SH-SY5Y (cell line): ENCODE measurements at regions not wholly inside any gene's neighbourhood (a gene's known extent, or its start where the extent isn't known, plus 50 kb on each side); places are given as distances from the start of the nearest gene placed in this dataset.

Source experiments
- GATA2 ChIP-seq: IDR thresholded peaks from 2 replicates; pipeline ENCODE4 v1.6.1; 2011; ENCODE audit warnings: mild to moderate bottlenecking, low read depth, low read length
- GATA3 ChIP-seq: IDR thresholded peaks from 2 replicates; pipeline ENCODE4 v1.6.1; 2011; ENCODE audit warnings: low read depth, mild to moderate bottlenecking, low read length, moderate library complexity

DNA sequence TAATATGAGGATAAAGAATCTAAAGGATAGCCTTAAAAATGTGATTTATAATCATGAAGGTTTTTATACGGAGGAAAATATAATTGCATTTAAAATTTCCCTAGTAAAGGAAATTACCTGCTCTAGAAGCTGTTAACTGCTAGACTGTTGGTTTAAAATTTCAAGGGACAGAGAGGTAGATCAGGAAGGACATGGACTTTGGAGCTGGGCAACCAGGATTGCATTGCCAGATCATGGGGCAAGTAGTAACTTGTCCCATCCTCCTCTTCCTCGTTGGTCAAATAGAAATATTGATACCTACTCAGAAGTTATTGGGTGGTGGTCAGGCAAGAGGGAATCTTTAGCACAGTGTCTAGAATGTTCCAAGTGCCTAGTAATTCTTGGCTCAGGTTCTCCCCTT lies 525.1 kb downstream of the MFSD1 start:
- TF ChIP-seq GATA3, result no peak
- TF ChIP-seq GATA2, result no peak
